GM12872 (cell line): ENCODE measurements at regions not wholly inside any gene's neighbourhood (a gene's known extent, or its start where the extent isn't known, plus 50 kb on each side); places are given as distances from the start of the nearest gene placed in this dataset.

Experiments used
- CTCF ChIP-seq: IDR thresholded peaks from 3 replicates; pipeline ENCODE4 v1.5.1; 2011; ENCODE audit warnings: low read depth, mild to moderate bottlenecking, low read length, moderate library complexity; ENCODE audit not compliant: insufficient read depth

GRCh38 chr5:2135354-2135753 is 252.6 kb upstream of the IRX4 start:
- no peak for TF ChIP-seq CTCF

- TF ChIP-seq CTCF, result no peak
These were observed 252.0 kb upstream of the IRX4 start for GRCh38 chr5:2134543-2135292.

GRCh38 chr5:2133936-2134335 is 251.2 kb upstream of the IRX4 start:
- TF ChIP-seq CTCF, result no peak

- no peak for TF ChIP-seq CTCF
These were observed 250.4 kb upstream of the IRX4 start for GRCh38 chr5:2133080-2133479.

- TF ChIP-seq CTCF, result no peak
These were observed 249.7 kb upstream of the IRX4 start for GRCh38 chr5:2132497-2132847.

- no peak for TF ChIP-seq CTCF
These were observed 249.2 kb upstream of the IRX4 start for GRCh38 chr5:2131826-2132496.

- no peak for TF ChIP-seq CTCF
These were observed 248.5 kb upstream of the IRX4 start for GRCh38 chr5:2131196-2131595.
